ENCODE measurements at regions not wholly inside any gene's neighbourhood (a gene's known extent, or its start where the extent isn't known, plus 50 kb on each side); places are given as distances from the start of the nearest gene placed in this dataset.
"Not testable (repeated sequence)": the region's sequence is repeated elsewhere in the genome, so short reads cannot be mapped to it uniquely, and the experiment has no call there.

GRCh38 chr5:90134892-90135291, 274.7 kb downstream of the CETN3 start:
- peak; percentile 52 for DNase-seq (ENCODE audit: low read depth, low spot score)

GRCh38 chr5:90134381-90134780, 275.2 kb downstream of the CETN3 start:
- no peak for DNase-seq (ENCODE audit: low read depth, low spot score)

GRCh38 chr5:90133941-90134340, 275.6 kb downstream of the CETN3 start:
- DNase-seq (ENCODE audit: low read depth, low spot score), result no peak

- DNase-seq (ENCODE audit: low read depth, low spot score), result no peak
Observed at GRCh38 chr5:90131383-90132133, 278.0 kb downstream of the CETN3 start.

- no peak for DNase-seq (ENCODE audit: low read depth, low spot score)
Observed at GRCh38 chr5:90128551-90128950, 281.0 kb downstream of the CETN3 start.

GRCh38 chr5:90119531-90119971, 290.0 kb downstream of the CETN3 start:
- DNase-seq (ENCODE audit: low read depth, low spot score), result no peak

GRCh38 chr5:90117005-90117404, 292.6 kb downstream of the CETN3 start:
- DNase-seq (ENCODE audit: low read depth, low spot score), result no peak

- no peak for DNase-seq (ENCODE audit: low read depth, low spot score)
Observed at GRCh38 chr5:90113108-90113507, 296.4 kb downstream of the CETN3 start.

GRCh38 chr5:90112033-90112692, 297.4 kb downstream of the CETN3 start:
- no peak for DNase-seq (ENCODE audit: low read depth, low spot score)

GRCh38 chr5:90111364-90112032, 298.1 kb downstream of the CETN3 start:
- no peak for DNase-seq (ENCODE audit: low read depth, low spot score)

GRCh38 chr5:90109285-90109684, 300.3 kb downstream of the CETN3 start:
- DNase-seq (ENCODE audit: low read depth, low spot score), result no peak

- DNase-seq (ENCODE audit: low read depth, low spot score), result no peak
Observed at GRCh38 chr5:90099099-90099498, 310.5 kb downstream of the CETN3 start.

GRCh38 chr5:90097082-90097477, 312.5 kb downstream of the CETN3 start:
- no peak for DNase-seq (ENCODE audit: low read depth, low spot score)

GRCh38 chr5:90096415-90097081, 313.0 kb downstream of the CETN3 start:
- DNase-seq (ENCODE audit: low read depth, low spot score), result no peak

- DNase-seq (ENCODE audit: low read depth, low spot score), result no peak
Observed at GRCh38 chr5:90095292-90096060, 314.1 kb downstream of the CETN3 start.

GRCh38 chr5:90093751-90094485, 315.6 kb downstream of the CETN3 start:
- no peak for DNase-seq (ENCODE audit: low read depth, low spot score)

- DNase-seq (ENCODE audit: low read depth, low spot score), result no peak
Observed at GRCh38 chr5:90092734-90093133, 316.8 kb downstream of the CETN3 start.

- no peak for DNase-seq (ENCODE audit: low read depth, low spot score)
Observed at GRCh38 chr5:90084342-90084741, 325.2 kb downstream of the CETN3 start.

GRCh38 chr5:90073026-90073570, 336.5 kb downstream of the CETN3 start:
- DNase-seq (ENCODE audit: low read depth, low spot score), result not testable (repeated sequence)

- DNase-seq (ENCODE audit: low read depth, low spot score), result no peak
Observed at GRCh38 chr5:90071656-90072055, 337.9 kb downstream of the CETN3 start.

Measured in pulmonary artery endothelial cell (primary cell).